ENCODE measurements at regions not wholly inside any gene's neighbourhood (a gene's known extent, or its start where the extent isn't known, plus 50 kb on each side); places are given as distances from the start of the nearest gene placed in this dataset.

GRCh38 chr6:14365393-14365792, 247.8 kb downstream of the CD83 start:
- no peak for DNase-seq (ENCODE audit: low read depth, low spot score)

GRCh38 chr6:14366315-14366714, 248.7 kb downstream of the CD83 start:
- no peak for DNase-seq (ENCODE audit: low read depth, low spot score)

- no peak for DNase-seq (ENCODE audit: low read depth, low spot score)
These were observed 249.3 kb downstream of the CD83 start for GRCh38 chr6:14366872-14367271.

- no peak for DNase-seq (ENCODE audit: low read depth, low spot score)
These were observed 249.7 kb downstream of the CD83 start for GRCh38 chr6:14367296-14367695.

GRCh38 chr6:14369717-14370116, 252.1 kb downstream of the CD83 start:
- DNase-seq (ENCODE audit: low read depth, low spot score), result no peak

- no peak for DNase-seq (ENCODE audit: low read depth, low spot score)
These were observed 254.0 kb downstream of the CD83 start for GRCh38 chr6:14371530-14371929.

- DNase-seq (ENCODE audit: low read depth, low spot score), result no peak
These were observed 255.3 kb downstream of the CD83 start for GRCh38 chr6:14372734-14373489.

- no peak for DNase-seq (ENCODE audit: low read depth, low spot score)
These were observed 256.3 kb downstream of the CD83 start for GRCh38 chr6:14373648-14374437.

- no peak for DNase-seq (ENCODE audit: low read depth, low spot score)
These were observed 258.4 kb downstream of the CD83 start for GRCh38 chr6:14375930-14376329.

GRCh38 chr6:14379568-14379967, 262.0 kb downstream of the CD83 start:
- no peak for DNase-seq (ENCODE audit: low read depth, low spot score)

- DNase-seq (ENCODE audit: low read depth, low spot score), result no peak
These were observed 262.7 kb downstream of the CD83 start for GRCh38 chr6:14380086-14380820.

- DNase-seq (ENCODE audit: low read depth, low spot score), result no peak
These were observed 263.6 kb downstream of the CD83 start for GRCh38 chr6:14380901-14381828.

- DNase-seq (ENCODE audit: low read depth, low spot score), result no peak
These were observed 264.5 kb downstream of the CD83 start for GRCh38 chr6:14381829-14382677.

GRCh38 chr6:14382678-14383236, 265.2 kb downstream of the CD83 start:
- DNase-seq (ENCODE audit: low read depth, low spot score), result no peak

- no peak for DNase-seq (ENCODE audit: low read depth, low spot score)
These were observed 266.0 kb downstream of the CD83 start for GRCh38 chr6:14383393-14384174.

GRCh38 chr6:14384175-14384949, 266.8 kb downstream of the CD83 start:
- DNase-seq (ENCODE audit: low read depth, low spot score), result no peak

- no peak for DNase-seq (ENCODE audit: low read depth, low spot score)
These were observed 268.7 kb downstream of the CD83 start for GRCh38 chr6:14386263-14386662.

GRCh38 chr6:14386668-14387067, 269.1 kb downstream of the CD83 start:
- DNase-seq (ENCODE audit: low read depth, low spot score), result no peak
